Fibroblast of villous mesenchyme (primary cell): ENCODE measurements at regions not wholly inside any gene's neighbourhood (a gene's known extent, or its start where the extent isn't known, plus 50 kb on each side); places are given as distances from the start of the nearest gene placed in this dataset.
"Not testable (repeated sequence)": the region's sequence is repeated elsewhere in the genome, so short reads cannot be mapped to it uniquely, and the experiment has no call there.

ENCODE experiments used
- DNase-seq: peaks from one replicate; pipeline ENCODE4 v3.0.0-alpha.2; 2010; ENCODE audit warnings: low read depth
- H3K4me3 ChIP-seq: 2 replicates; pipeline ENCODE4 v1.5.1; 2011; ENCODE audit warnings: low read depth, mild to moderate bottlenecking, low read length
- CTCF ChIP-seq: IDR thresholded peaks from 2 replicates; pipeline ENCODE4 v1.5.1; 2012; ENCODE audit warnings: low read depth, mild to moderate bottlenecking, low read length; ENCODE audit not compliant: insufficient read depth

GRCh38 chr22:23473901-23474300 lies 106.2 kb downstream of the IGLL1 start:
- no peak for TF ChIP-seq CTCF
- H3K4me3 ChIP-seq = no peak overlapping the region
- no peak for DNase-seq

GRCh38 chr22:23472376-23472775 lies 107.7 kb downstream of the IGLL1 start:
- H3K4me3 ChIP-seq, DNase-seq: not testable (repeated sequence)

GRCh38 chr22:23471698-23472097 lies 108.4 kb downstream of the IGLL1 start:
- no peak overlapping the region for H3K4me3 ChIP-seq
- no peak for TF ChIP-seq CTCF
- no peak for DNase-seq

- H3K4me3 ChIP-seq = no peak overlapping the region
- DNase-seq = no peak
- no peak for TF ChIP-seq CTCF
Observed at GRCh38 chr22:23470811-23471389, 109.2 kb downstream of the IGLL1 start.

GRCh38 chr22:23467721-23468294 lies 112.3 kb downstream of the IGLL1 start:
- DNase-seq = no peak
- TF ChIP-seq CTCF = no peak
- H3K4me3 ChIP-seq = no peak overlapping the region

- H3K4me3 ChIP-seq = no peak overlapping the region
- no peak for DNase-seq
- TF ChIP-seq CTCF = no peak
Observed at GRCh38 chr22:23466351-23466750, 113.7 kb downstream of the IGLL1 start.

- not testable (repeated sequence) for H3K4me3 ChIP-seq, DNase-seq
Observed at GRCh38 chr22:23464796-23465195, 115.3 kb downstream of the IGLL1 start.

- H3K4me3 ChIP-seq, DNase-seq: not testable (repeated sequence)
Observed at GRCh38 chr22:23460517-23461031, 119.5 kb downstream of the IGLL1 start.

GRCh38 chr22:23459645-23460516 lies 120.2 kb downstream of the IGLL1 start:
- H3K4me3 ChIP-seq, DNase-seq: not testable (repeated sequence)
